ENCODE measurements at regions not wholly inside any gene's neighbourhood (a gene's known extent, or its start where the extent isn't known, plus 50 kb on each side); places are given as distances from the start of the nearest gene placed in this dataset.

GRCh38 chr9:75728391-75728790 is 162.1 kb upstream of the PCSK5 start:
- TF ChIP-seq TAF1 (IDR thresholded peaks at IDR 0.05; ENCODE audit: borderline replicate concordance, low read depth, low read length) (no peak), FOXJ3 (CRISPR knock-in tag; IDR thresholded peaks at IDR 0.05) (no peak), CTCF (IDR thresholded peaks at IDR 0.05) (no peak), POLR2AphosphoS5 (IDR thresholded peaks at IDR 0.05; ENCODE audit: low read depth, low read length) (no peak), RAD21 (IDR thresholded peaks at IDR 0.05; ENCODE audit: low read length) (no peak), JUND (IDR thresholded peaks at IDR 0.05) (no peak)
